HepG2 (cell line): ENCODE measurements at regions not wholly inside any gene's neighbourhood (a gene's known extent, or its start where the extent isn't known, plus 50 kb on each side); places are given as distances from the start of the nearest gene placed in this dataset.

ENCODE experiments used
- ATAC-seq: fragments of 200-7000 bp; cut with Tn5 transposase; 3 replicates; pipeline ENCODE4 v1.9.1; 2020; ENCODE audit warnings: mild to moderate bottlenecking, moderate library complexity
- BruUV-seq: library from RNA; stranded (reverse); fragments of 400-500 nt; replicated peaks from 2 replicates; lab custom pipeline; 2021; lab: Mats Ljungman, UMichigan
- CTCF ChIA-PET: fragments of 300-600 bp; formaldehyde crosslinking; extraction: SDS; loops from one replicate; lab custom pipeline; 2021; ENCODE audit warnings: low total read pairs, inconsistent platforms, low intra/inter-chr PET ratio; lab: Yijun Ruan, JAX
- POLR2A ChIA-PET: fragments of 350-600 bp; sonication (Branson Sonifier 250); formaldehyde crosslinking; loops from one replicate; lab custom pipeline; 2020; ENCODE audit warnings: antibody characterized with exemption, inconsistent platforms; lab: Yijun Ruan, JAX
- DNase-seq: peaks from one replicate; pipeline ENCODE4 v3.0.0-alpha.2; 2015; ENCODE audit warnings: low spot score
- FAIRE-seq: peaks from 3 replicates; lab custom pipeline; 2011; peaks lifted over from hg19 to GRCh38; lab: Jason Lieb, UNC
- H2AFZ ChIP-seq: one replicate; pipeline ENCODE4 v1.6.1; 2011; ENCODE audit warnings: low read length, inconsistent platforms
- H3K27ac ChIP-seq: fragments of 300-600 bp; 3 replicates; pipeline ENCODE4 v1.8.0; 2011; ENCODE audit warnings: mixed run types, mild to moderate bottlenecking, mixed read lengths, low read length, inconsistent platforms; ENCODE audit not compliant: insufficient read depth; ENCODE audit errors: extremely low read length
- H3K27me3 ChIP-seq, 2 experiments: fragments of 200-600 bp in 1 of 2; 2 replicates in 1 of 2; 3 replicates in 1 of 2; pipeline versions ENCODE4 v1.6.0 to v1.8.0; 2011; ENCODE audit warnings: low read length in 2 of 2, mild to moderate bottlenecking in 2 of 2, moderate library complexity in 2 of 2, inconsistent platforms in 1 of 2; ENCODE audit not compliant: insufficient read depth in 2 of 2, control insufficient read depth in 1 of 2
- H3K36me3 ChIP-seq, 2 experiments: fragments of 200-600 bp in 1 of 2; replicated peaks in 1 of 2; 2 replicates in 1 of 2; 3 replicates in 1 of 2; pipeline versions ENCODE4 v1.5.1 to v1.8.0; 2011; ENCODE audit warnings: low read length in 2 of 2, inconsistent platforms in 1 of 2; ENCODE audit not compliant: insufficient read depth in 2 of 2, control insufficient read depth in 1 of 2
- H3K4me1 ChIP-seq: 2 replicates; pipeline ENCODE4 v1.5.1; 2012; ENCODE audit warnings: low read length, inconsistent platforms; ENCODE audit not compliant: insufficient read depth
- H3K4me2 ChIP-seq: 2 replicates; pipeline ENCODE4 v1.6.0; 2011; ENCODE audit warnings: low read depth, low read length, inconsistent platforms
- H3K4me3 ChIP-seq, 3 experiments: fragments of 200-600 bp in 1 of 3; sonication (generic), shearing (Covaris generic) in 1 of 3; replicated peaks in 1 of 3; 2 replicates each; pipeline ENCODE4 v1.5.1; 2011 to 2016; ENCODE audit warnings: low read length in 3 of 3, inconsistent platforms in 2 of 3, low read depth in 2 of 3, mild to moderate bottlenecking in 2 of 3, control low read depth in 1 of 3, mixed read lengths in 1 of 3; ENCODE audit not compliant: insufficient read depth in 1 of 3
- H3K79me2 ChIP-seq: one replicate; pipeline ENCODE4 v1.6.1; 2011; ENCODE audit warnings: low read length, inconsistent platforms; ENCODE audit not compliant: insufficient read depth
- H3K9ac ChIP-seq: 2 replicates; pipeline ENCODE4 v1.6.0; 2011; ENCODE audit warnings: mild to moderate bottlenecking, low read depth, low read length, inconsistent platforms; ENCODE audit not compliant: insufficient read depth
- H3K9me3 ChIP-seq: 2 replicates; pipeline ENCODE4 v1.5.1; 2012; ENCODE audit warnings: mild to moderate bottlenecking, low read length
- H4K20me1 ChIP-seq: 2 replicates; pipeline ENCODE4 v1.6.0; 2011; ENCODE audit warnings: inconsistent platforms, mild to moderate bottlenecking, low read length, moderate library complexity; ENCODE audit not compliant: insufficient read depth
- HOXD1 ChIP-seq: sonication (generic); formaldehyde crosslinking; IDR thresholded peaks from 2 replicates; pipeline ENCODE4 v1.5.0; 2020; ENCODE audit warnings: missing genetic modification reagents
- PAXIP1 ChIP-seq: sonication (generic); formaldehyde crosslinking; conservative IDR thresholded peaks from 2 replicates; pipeline ENCODE4 v1.4.0; 2020; ENCODE audit warnings: mild to moderate bottlenecking, missing genetic modification reagents, moderate library complexity
- SRSF1 ChIP-seq: fragments of 200-400 bp; formaldehyde crosslinking; optimal IDR thresholded peaks from 2 replicates; pipeline ENCODE3; 2017; ENCODE audit warnings: mild to moderate bottlenecking, low read depth, low read length, moderate library complexity
- SRY ChIP-seq: sonication (generic); formaldehyde crosslinking; IDR thresholded peaks from 2 replicates; pipeline ENCODE4 v1.8.0; 2022; ENCODE audit warnings: mild to moderate bottlenecking, missing genetic modification reagents
- SSRP1 ChIP-seq: IDR thresholded peaks from 2 replicates; pipeline ENCODE4 v1.6.1; 2016; ENCODE audit warnings: control low read depth
- SUZ12 ChIP-seq: fragments of 150-350 bp; IDR thresholded peaks from 2 replicates; pipeline ENCODE4 v1.6.1; 2014; ENCODE audit warnings: low read depth, low read length
- ZNF124 ChIP-seq: sonication (generic); formaldehyde crosslinking; IDR thresholded peaks from 2 replicates; pipeline ENCODE4 v1.4.0; 2020; ENCODE audit warnings: missing genetic modification reagents
- WGBS: methylation state at CpG from one replicate; pipeline ENCODE4 v1.1.6; 2017; ENCODE audit warnings: low lambda C conversion rate; 5-methylcytosine and 5-hydroxymethylcytosine counted together
- in situ Hi-C: cut with HindIII; loops from 2 replicates; pipeline ENCODE4 v1.10.0; 2017; ENCODE audit warnings: low pct_unique_long_range_greater_than_20kb; ENCODE audit not compliant: extremely low pct_ligation_motif_present
- intact Hi-C: fragments of 100-400 bp; cut with micrococcal nuclease; formaldehyde crosslinking; loops from one replicate; pipeline ENCODE4 v1.10.0; 2022; ENCODE audit not compliant: unreplicated experiment

GRCh38 chr1:18015719-18016118, 91.9 kb upstream of the IGSF21 start (continued):
- no peak for TF ChIP-seq PAXIP1
- no peak for TF ChIP-seq SSRP1
- no peak for TF ChIP-seq HOXD1

- in situ Hi-C loops: no loop called here
- no peak for FAIRE-seq
- Histone ChIP-seq H4K20me1 (no peaks in the 10 kb centered on the region), H2AFZ (no peak overlapping the region), H3K4me2 (no peak overlapping the region), H3K4me3 (no peak overlapping the region), H3K27ac (no peak overlapping the region), H3K79me2 (no peaks in the 10 kb centered on the region), H3K9me3 (no peaks in the 10 kb centered on the region), H3K4me1 (no peaks in the 10 kb centered on the region), H3K9ac (no peak overlapping the region), H3K27me3 (peaks cover 0 to 32% of the 10 kb centered on the region in 2 experiments; a peak in 2 of 5 replicates), H3K36me3 (no peaks in the 10 kb centered on the region)
- ATAC-seq: no peak
- ChIA-PET POLR2A (no interaction called here), CTCF (no interaction called here)
- no peak for DNase-seq
- 8% methylated on average over 5 of the region's 5 CpGs for WGBS
- no peak for TF ChIP-seq ZNF124 (CRISPR knock-in tag)
- TF ChIP-seq SRY (CRISPR knock-in tag): no peak
- no peak for TF ChIP-seq SUZ12
- no peak for TF ChIP-seq SRSF1
- intact Hi-C loops: no loop called here
- no TSS peak for BruUV-seq
Observed at GRCh38 chr1:18018366-18018765, 89.2 kb upstream of the IGSF21 start.
